Natural killer cell (primary cell): ENCODE measurements at regions not wholly inside any gene's neighbourhood (a gene's known extent, or its start where the extent isn't known, plus 50 kb on each side); places are given as distances from the start of the nearest gene placed in this dataset.

Experiments
- ATAC-seq, 3 donors: fragments of 150-1000 bp in 2 of 3; fragments of 200-7000 bp in 1 of 3; cut with Tn5 transposase; 1 replicate in 1 of 3; 2 replicates in 2 of 3; pipeline ENCODE4 v1.10.0; 2021; ENCODE audit warnings: mild to moderate bottlenecking in 2 of 3, moderate library complexity in 2 of 3
- DNase-seq, 2 donors: peaks; one replicate each; pipeline versions ENCODE4 v3.0.0 to v3.0.0-alpha.2; 2013 to 2021; ENCODE audit warnings: mixed read lengths in 1 of 2
- H3K27ac ChIP-seq: one replicate; pipeline ENCODE4 v1.5.1; 2013; ENCODE audit warnings: mild to moderate bottlenecking, low read length
- H3K27me3 ChIP-seq: one replicate; pipeline ENCODE4 v1.6.1; 2013; ENCODE audit warnings: low read length; ENCODE audit not compliant: control insufficient read depth, insufficient read depth
- H3K36me3 ChIP-seq: one replicate; pipeline ENCODE4 v1.6.1; 2013; ENCODE audit warnings: low read length; ENCODE audit not compliant: control insufficient read depth, insufficient read depth
- H3K4me1 ChIP-seq: one replicate; pipeline ENCODE4 v1.6.1; 2013; ENCODE audit warnings: low read length; ENCODE audit not compliant: control insufficient read depth, insufficient read depth
- H3K4me3 ChIP-seq: one replicate; pipeline ENCODE4 v1.5.1; 2013; ENCODE audit warnings: low read length
- H3K9me3 ChIP-seq: one replicate; pipeline ENCODE4 v1.6.1; 2013; ENCODE audit warnings: low read length; ENCODE audit not compliant: control insufficient read depth, insufficient read depth
- H3K27ac Mint-ChIP-seq, 2 donors: one replicate each; pipeline ENCODE4 v1.8.0; 2022; ENCODE audit warnings: mild to moderate bottlenecking in 2 of 2, mixed read lengths in 2 of 2, moderate library complexity in 1 of 2
- H3K27me3 Mint-ChIP-seq, 2 donors: one replicate each; pipeline ENCODE4 v1.8.0; 2022; ENCODE audit warnings: low read depth in 2 of 2, mixed read lengths in 2 of 2
- H3K36me3 Mint-ChIP-seq: one replicate; pipeline ENCODE4 v1.8.0; 2022; ENCODE audit warnings: mixed read lengths
- H3K4me1 Mint-ChIP-seq, 2 donors: one replicate each; pipeline ENCODE4 v1.8.0; 2022; ENCODE audit warnings: mixed read lengths in 2 of 2
- H3K4me3 Mint-ChIP-seq: one replicate; pipeline ENCODE4 v1.8.0; 2022; ENCODE audit warnings: mild to moderate bottlenecking, moderate library complexity, mixed read lengths
- H3K9me3 Mint-ChIP-seq, 2 donors: one replicate each; pipeline ENCODE4 v1.8.0; 2022; ENCODE audit warnings: mixed read lengths in 2 of 2
- CTCF ChIP-seq: fragments of 200-600 bp; IDR thresholded peaks from one replicate; pipeline ENCODE4 v1.8.0; 2022; ENCODE audit warnings: antibody characterized with exemption
- WGBS: methylation state at CpG from one replicate; pipeline ENCODE4 v1.1.7; 2013; ENCODE audit warnings: missing lambda C conversion rate; ENCODE audit not compliant: insufficient coverage; 5-methylcytosine and 5-hydroxymethylcytosine counted together
- intact Hi-C: fragments of 100-400 bp; cut with micrococcal nuclease; formaldehyde crosslinking; loops from one replicate; pipeline ENCODE4 v1.14.2; 2022

- TF ChIP-seq CTCF, result no peak
- H3K27me3 Mint-ChIP-seq, result peaks cover 25 to 47% of the 10 kb centered on the region in 2 donors
Observed at GRCh38 chr11:19359221-19360000, 118.7 kb upstream of the E2F8 start.

DNA sequence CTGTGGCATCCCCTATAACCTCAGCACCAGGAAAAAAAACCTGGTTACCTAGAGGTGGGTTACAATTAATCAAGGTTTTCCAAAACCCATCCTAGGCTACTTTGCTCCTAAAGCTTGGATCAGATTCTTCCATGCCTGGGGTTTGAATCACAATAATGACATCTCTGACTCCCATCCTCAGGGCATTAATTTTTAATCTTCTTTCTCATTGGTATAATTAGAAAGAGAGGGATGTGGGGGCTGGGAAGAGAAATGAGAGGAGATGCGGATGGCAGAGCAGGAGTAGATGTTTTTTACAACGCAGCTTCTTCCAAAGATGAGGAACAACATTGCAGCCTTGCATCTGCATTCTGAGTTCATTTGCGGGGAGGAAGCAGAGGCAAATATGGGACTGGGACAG, 117.2 kb upstream of the E2F8 start:
- Mint-ChIP-seq H3K4me1 (no peaks in the 10 kb centered on the region), H3K27me3 (peaks cover 21 to 39% of the 10 kb centered on the region in 2 donors), H3K36me3 (no peaks in the 10 kb centered on the region), H3K9me3 (no peaks in the 10 kb centered on the region), H3K4me3 (no peak overlapping the region), H3K27ac (no peak overlapping the region)
- ATAC-seq (no peak), DNase-seq (no peak)
- intact Hi-C loops, result no loop called here
- WGBS, result 90% methylated on average over 3 of the region's 3 CpGs
- H3K36me3 ChIP-seq, result no peaks in the 10 kb centered on the region
- no peak for TF ChIP-seq CTCF
- H3K4me1 ChIP-seq, result no peaks in the 10 kb centered on the region
- H3K27me3 ChIP-seq, result no peaks in the 10 kb centered on the region
- no peak overlapping the region for H3K4me3 ChIP-seq
- H3K27ac ChIP-seq, result no peak overlapping the region
- H3K9me3 ChIP-seq, result no peaks in the 10 kb centered on the region

More at GRCh38 chr11:19359221-19360000, 118.7 kb upstream of the E2F8 start:
- Mint-ChIP-seq H3K36me3 (no peaks in the 10 kb centered on the region), H3K4me1 (no peaks in the 10 kb centered on the region), H3K27ac (no peak overlapping the region), H3K4me3 (no peak overlapping the region), H3K9me3 (no peaks in the 10 kb centered on the region)
- Histone ChIP-seq H3K4me3 (no peak overlapping the region), H3K27ac (no peak overlapping the region), H3K36me3 (no peaks in the 10 kb centered on the region), H3K9me3 (no peaks in the 10 kb centered on the region), H3K27me3 (no peaks in the 10 kb centered on the region), H3K4me1 (no peaks in the 10 kb centered on the region)
- ATAC-seq, result no peak
- intact Hi-C loops, result no loop called here
- no peak for DNase-seq
- WGBS, result 69% methylated on average over 7 of the region's 7 CpGs

DNA sequence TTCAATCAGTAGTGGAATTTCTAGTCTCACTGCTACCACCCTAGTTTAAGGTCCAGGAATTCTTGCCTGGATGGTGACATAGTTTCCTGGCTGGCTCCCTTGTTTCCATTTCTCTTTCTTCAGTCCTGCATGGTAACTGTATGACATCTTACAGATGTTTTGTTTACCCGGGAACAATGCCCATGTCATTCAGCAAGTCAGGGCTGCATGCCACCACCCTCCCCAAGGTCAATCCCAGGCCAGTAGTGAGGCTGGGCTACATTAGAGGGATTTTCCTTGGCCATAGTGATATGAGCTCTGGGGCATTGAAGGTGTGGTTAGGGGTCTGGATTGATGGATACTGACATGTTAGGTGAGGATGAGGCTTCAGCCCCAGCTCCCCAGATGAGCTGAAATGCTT, 114.9 kb upstream of the E2F8 start:
- no peaks in the 10 kb centered on the region for H3K36me3 ChIP-seq
- Mint-ChIP-seq H3K4me1 (no peaks in the 10 kb centered on the region), H3K4me3 (no peak overlapping the region), H3K27me3 (peaks cover 32 to 51% of the 10 kb centered on the region in 2 donors), H3K27ac (no peak overlapping the region), H3K9me3 (no peaks in the 10 kb centered on the region), H3K36me3 (no peaks in the 10 kb centered on the region)
- H3K9me3 ChIP-seq, result no peaks in the 10 kb centered on the region
- no peak overlapping the region for H3K27ac ChIP-seq
- no peak for TF ChIP-seq CTCF
- 78% methylated on average over 1 of the region's 1 CpG for WGBS
- ATAC-seq, result no peak
- DNase-seq, result no peak
- H3K27me3 ChIP-seq, result peaks cover 4% of the 10 kb centered on the region
- H3K4me1 ChIP-seq, result no peaks in the 10 kb centered on the region
- no peak overlapping the region for H3K4me3 ChIP-seq
- intact Hi-C loops, result no loop called here
